GM21381 (cell line): ENCODE measurements at regions not wholly inside any gene's neighbourhood (a gene's known extent, or its start where the extent isn't known, plus 50 kb on each side); places are given as distances from the start of the nearest gene placed in this dataset.
"Not testable (repeated sequence)": the region's sequence is repeated elsewhere in the genome, so short reads cannot be mapped to it uniquely, and the experiment has no call there.

Source experiments
- ATAC-seq: cut with Tn5 transposase; IDR thresholded peaks from one replicate; pipeline ENCODE4 v1.9.1; 2021; ENCODE audit warnings: mild to moderate bottlenecking, moderate library complexity; ENCODE audit not compliant: unreplicated experiment

DNA sequence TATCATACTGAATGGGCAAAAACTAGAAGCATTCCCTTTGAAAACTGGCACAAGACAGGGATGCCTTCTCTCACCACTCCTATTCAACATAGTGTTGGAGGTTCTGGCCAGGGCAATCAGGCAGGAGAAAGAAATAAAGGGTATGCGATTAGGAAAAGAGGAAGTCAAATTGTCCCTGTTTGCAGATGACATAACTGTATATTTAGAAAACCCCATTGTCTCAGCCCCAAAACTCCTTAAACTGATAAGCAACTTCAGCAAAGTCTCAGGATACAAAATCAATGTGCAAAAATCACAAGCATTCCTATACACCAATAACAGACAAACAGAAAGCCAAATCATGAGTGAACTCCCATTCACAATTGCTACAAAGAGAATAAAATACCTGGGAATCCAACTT is 52.5 kb upstream of the CCDC71L start:
- not testable (repeated sequence) for ATAC-seq

DNA sequence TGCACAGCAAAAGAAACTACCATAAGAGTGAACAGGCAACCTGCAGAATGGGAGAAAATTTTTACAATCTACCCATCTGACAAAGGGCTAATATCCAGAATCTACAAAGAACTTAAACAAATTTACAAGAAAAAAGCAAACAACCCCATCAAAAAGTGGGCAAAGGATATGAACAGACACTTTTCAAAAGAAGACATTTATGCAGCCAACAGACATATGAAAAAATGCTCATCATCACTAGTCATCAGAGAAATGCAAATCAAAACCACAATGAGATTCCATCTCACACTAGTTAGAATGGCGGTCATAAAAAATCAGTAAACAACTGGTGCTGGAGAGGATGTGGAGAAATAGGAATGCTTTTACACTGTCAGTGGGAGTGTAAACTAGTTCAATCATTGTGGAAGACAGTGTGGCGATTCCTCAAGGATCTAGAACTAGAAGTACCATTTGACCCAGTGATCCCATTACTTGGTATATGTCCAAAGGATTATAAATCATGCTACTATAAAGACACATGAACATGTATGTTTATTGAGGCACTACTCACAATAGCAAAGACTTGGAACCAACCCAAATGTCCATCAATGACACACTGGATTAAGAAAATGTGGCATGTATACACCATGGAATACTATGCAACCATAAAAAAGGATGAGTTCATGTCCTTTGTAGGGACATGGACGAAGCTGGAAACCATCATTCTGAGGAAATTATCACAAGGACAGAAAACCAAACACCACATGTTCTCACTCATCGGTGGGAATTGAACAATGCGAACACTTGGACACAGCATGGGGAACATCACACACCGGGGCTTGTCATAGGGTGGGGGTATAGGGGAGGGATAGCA is 53.9 kb upstream of the CCDC71L start:
- not testable (repeated sequence) for ATAC-seq

DNA sequence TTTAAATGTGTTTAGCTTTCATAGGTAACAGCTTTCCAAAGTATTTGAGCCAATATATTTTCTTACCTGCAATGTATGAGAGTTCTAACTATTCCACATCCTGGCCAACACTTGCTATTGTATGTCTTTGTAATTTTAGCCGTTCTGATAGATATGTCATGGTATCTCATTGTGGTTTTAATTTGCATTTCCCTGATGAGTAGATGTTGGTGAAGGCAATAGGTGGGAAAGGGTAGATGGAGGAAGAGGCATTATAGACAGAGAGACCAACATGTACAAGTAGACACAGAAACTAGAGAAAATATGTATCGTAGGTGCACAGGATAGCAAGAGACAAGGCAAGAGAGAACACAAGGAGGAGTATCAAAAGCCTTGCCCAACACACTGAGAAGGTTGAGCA is 54.8 kb upstream of the CCDC71L start:
- no peak for ATAC-seq

DNA sequence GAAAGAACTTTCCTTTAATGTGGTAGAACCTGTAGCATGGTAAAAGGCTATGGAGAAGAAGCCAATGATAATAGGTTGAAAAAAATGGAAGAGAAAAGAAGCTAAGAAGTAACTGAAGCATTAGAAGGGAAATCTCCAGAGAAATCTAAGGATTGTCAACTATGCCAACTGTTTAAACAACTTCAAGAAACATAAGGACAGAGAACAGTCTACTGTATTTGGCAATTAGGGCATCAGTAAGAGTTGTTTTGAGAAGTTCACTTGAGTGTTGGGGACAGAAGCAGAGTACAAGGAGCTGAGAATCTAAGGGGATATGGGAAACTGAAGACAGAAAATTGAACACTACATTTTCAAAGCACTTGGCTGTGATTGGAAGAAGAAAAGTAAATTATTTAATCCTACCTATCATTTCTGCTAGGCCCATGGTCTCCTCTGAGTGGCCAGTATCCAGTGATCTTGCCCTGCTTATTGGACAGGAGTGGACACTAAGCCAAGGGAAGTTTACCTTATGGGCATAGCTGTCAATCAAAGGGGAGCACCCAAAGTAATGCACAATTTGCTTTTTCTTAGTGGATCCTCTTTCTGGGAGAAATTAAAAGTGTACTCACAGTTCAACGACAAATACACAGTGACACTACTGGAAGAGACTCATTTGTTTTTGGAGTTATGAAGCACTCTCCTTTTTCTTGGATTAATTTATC is 56.4 kb upstream of the CCDC71L start:
- no peak for ATAC-seq

DNA sequence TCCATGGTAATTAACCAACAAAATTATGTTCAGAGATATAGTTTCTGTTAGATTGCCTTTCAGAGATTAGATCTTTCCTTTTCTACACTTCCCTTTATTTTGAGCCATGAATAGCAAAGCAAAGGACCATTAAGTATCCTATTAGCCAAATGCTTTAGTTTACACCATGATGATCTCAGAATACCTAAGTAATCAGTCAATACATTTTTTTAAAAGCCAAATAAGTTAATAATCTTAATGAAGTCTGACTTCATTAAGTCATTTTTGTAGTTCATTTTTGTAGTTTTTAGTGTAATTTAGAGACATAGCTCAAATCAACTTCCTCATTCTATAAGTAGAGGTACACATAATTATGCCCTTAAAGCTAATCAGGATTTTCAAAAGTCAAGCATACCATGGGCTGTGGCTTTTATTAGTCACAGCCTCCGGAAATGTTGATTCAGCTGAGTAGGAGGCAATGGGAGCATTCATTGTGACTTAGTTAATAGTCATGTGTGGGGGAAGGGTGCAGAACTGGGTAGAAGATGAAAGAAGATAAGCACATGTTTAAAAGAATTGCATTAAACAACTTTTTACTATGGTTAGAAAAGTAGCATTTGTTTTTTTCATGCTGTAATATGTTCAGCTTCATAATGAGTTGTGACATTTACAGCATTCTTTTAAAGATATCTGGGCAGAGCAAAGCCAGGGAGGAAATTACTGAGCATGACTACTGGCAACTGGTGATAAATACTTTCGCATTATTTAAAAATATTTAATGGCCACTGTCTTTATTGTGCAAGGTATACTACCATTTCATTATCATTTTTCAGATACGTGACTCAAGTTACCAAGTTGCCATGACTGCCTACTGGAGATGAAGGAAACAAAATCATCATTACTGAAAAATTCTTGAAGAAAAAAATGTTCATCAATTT is 57.3 kb upstream of the CCDC71L start:
- ATAC-seq: peak; percentile 69

DNA sequence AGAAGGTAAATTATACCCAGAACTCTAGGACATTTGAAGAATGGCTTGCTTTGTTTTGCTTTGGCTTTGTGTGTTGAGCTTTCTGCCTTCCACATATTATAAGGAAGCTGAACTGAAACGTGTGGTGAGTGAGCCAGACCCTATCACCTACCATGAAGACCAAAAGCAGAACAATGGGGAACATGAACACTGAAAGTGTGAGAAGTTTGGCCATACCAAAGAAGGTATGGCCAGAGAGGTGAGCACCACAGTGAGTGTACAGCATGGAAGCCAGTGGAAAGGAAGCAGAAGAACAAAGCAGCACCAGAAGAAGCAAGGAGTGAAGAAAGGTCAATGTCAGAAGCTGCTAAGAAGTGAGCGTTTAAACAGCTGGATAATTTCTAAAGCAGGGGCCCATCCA is 59.7 kb upstream of the CCDC71L start:
- ATAC-seq: peak; percentile 63

DNA sequence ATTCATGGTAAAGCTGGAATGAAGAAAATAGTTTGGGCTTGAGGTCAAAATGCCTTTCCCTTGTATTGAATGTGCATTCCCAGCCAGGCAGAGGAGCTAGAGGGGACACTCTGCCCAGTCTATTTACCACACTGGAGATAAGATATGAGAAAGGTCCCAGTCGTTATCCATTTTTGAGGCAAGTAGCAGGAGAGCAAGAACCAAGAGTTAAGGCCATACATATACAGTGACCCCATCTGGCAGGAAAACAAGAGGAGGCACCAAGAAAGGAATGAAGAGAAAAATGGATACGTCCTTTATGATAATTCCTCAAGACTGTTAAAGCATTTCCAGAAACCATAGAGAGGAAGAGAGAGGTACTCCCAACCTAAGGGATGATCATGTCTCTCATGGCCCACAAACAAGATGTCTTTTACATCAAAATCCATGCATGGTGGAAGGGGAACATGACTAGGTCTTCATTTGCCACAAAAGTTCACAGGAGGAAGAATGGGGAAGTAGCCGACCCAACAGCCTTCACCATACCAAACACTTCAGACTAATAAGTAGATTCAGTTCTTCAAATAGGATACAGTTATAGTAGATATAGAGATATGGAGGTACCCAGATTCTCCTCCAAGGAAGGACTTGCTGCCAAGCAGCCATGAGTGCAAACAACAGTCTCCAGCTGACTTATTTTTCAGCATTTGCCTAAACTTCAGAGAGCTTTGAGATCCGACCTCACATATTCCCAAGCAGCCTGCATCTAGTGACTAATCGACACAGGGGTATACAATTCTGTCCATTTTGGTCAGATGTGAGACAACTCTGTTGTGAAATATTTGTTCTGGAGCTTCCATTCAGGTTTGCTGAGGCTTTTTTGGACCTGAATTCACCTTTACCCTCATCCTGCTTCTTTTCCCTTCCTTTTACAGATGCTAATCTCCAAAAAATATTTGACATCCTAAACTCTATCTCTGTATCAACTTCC is 61.1 kb upstream of the CCDC71L start:
- ATAC-seq: no peak

DNA sequence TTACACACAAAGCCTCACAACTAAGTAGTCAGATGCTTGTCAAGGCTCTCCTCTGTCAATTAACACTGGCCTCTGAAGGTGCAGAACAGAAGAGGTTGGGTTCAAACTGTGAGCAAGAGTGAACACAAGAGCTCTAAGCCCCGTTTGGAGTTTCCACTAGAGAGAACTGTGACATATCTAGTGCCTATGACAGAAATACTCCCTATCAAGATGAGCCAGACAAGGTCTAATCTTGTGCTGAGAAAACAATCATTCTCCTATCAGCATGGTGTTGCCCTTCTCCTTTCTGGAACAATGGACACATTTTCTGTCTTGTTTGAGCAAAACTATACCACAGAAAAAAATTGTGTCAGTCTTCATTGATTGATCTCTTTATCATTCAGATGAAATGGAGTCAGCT is 62.4 kb upstream of the CCDC71L start:
- no peak for ATAC-seq

DNA sequence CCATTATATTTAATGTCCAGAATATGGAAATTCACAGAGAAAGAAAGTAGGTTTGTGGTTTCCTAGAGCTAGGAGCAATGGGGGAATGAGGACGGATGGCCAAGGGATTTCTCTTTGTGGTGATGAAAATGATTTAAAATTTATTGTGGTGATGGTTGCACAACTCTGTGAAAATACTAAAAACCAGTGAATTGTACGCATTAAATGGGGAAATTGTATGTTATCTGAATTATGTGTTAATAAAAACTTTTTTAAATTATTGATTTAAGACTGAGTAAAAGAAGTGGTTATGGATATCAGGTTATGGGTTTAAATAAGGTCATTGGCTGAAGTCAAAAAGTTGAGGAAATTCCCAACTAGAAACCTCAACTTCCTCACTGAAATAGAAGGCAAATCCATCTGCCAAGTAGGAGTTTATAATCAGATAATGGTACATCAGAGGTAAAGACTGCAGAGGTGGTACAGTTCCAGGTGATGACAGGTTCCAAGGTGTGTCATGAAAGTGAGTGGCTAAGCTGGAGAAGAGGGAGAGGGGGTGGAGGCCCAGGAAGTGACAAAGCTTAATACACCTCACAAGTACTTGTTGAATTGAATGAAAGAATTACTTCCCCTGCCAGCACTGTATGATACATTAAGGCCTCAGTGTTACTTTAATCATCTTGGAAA is 68.9 kb upstream of the CCDC71L start:
- ATAC-seq: no peak

DNA sequence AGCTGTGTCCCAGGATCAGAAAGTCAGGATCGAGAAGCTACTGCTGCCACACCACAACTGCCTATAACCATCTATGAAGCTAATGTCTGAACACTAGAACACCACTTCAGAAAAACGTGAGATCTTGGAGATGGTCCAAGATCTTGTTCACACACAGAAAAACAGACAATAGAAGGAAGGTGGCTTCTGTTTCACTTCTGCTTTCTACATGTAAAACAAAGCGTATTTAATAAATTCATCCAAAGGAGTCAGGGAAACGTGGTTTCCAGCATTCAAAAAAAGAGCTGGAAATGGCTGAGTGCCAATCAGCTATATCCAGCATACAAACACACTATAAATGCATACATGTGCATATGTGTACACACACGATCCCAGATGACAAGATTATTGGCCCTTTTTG is 70.2 kb upstream of the CCDC71L start:
- peak; percentile 91 for ATAC-seq

DNA sequence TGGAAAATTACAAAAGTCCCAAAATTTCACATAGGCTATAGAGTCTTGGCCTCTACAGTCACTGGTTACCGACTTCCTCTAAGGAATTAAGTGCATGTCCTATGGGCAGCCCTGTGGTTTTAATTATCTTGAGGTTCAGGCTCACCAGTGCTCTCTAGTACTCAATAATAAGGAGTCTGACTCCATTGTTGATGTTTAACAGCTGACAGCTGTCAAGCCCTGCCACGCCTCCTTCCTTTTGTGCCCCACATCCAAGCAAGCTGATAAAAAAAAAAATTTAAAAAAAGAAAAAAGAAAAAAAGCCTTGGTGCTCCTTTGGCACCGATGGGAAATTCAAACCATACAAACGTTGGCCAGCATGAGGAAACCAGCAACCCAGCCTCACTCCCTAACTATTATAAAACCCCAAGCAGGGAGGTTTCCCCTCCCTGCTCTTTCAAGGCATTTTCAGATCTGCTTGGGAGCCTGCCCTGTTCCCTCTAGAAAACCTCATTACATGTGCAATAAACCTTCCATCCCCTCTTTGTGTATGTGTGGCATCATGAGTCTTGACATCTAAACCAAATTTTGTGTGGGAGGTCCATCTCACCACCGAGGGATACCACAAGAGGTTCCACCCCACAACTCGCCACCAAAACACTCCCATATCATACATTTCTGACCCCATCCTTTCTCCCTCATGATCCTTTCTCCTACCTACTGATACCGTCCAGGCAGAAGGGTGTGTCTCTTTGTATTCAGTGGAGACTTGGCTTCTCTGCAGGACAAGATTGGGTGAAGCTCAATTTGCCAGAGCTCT is 70.9 kb upstream of the CCDC71L start:
- ATAC-seq: no peak

DNA sequence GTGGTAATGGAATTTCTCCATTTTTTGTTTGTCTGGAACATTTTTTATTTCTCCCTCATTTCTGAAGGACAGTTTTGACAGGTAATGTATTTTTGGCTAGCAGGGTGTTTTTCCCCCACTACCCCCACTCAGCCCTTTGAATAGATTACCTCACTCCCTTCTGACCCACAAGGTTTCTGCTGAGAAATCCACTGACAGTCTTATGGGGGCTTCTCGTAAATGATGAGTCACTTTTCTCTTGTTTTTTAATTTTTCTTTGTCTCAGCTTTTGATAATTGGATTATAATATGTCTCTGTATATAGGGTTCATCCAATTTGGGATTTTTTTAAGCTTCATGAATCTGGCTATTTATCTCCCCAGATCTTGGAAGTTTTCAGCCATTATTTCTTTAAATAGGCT is 74.7 kb upstream of the CCDC71L start:
- ATAC-seq: no peak

DNA sequence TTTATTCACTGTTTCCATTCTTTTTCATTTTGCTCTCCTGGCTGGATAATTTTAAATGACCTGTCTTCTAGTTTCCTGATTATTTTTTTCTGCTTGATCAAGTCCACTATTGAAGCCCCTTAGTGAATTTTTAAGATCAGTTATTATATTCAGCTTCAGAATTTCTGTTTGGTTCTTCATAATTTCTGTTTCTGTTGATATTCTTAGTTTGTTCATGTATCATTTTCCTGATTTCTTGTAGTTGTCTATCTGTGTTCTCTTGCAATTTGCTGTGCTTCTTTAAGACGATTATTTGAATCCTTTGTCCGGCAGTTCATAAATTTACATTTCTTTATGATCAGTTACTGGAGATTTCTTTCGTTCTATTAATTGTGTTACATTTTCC is 75.2 kb upstream of the CCDC71L start:
- no peak for ATAC-seq

DNA sequence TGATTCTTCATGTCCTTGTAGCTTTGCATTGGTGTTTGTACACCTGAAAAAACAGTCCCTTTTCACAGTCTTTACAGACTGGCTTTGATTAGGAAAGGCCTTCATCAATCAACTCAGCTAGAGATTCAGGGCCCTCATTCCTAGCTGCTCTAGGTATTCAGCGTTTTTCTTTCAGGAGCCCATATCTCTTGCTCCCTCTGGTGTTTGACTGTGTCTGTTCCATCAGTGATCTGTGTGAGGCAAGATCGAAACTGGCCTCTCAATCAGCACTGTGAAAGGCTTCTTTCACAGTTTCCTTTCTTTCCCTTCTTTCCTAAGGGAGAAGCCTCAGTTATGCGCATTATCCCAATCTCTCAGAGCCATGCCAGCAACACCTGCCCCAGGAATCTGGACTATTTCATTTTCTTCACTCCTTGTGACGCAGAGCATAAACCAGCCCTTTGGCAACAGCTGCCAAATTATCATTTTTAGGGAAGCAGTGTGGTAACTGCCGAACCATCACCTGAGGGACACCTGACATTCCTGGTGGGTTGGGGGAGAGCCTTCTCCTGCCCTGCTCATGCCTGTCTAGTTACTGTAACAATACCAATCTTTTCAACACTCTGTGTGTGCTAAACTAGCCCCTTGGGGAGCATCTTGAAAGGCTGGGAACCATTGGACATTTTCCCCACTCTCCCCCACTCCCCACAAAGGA is 75.7 kb upstream of the CCDC71L start:
- ATAC-seq: peak; percentile 79

DNA sequence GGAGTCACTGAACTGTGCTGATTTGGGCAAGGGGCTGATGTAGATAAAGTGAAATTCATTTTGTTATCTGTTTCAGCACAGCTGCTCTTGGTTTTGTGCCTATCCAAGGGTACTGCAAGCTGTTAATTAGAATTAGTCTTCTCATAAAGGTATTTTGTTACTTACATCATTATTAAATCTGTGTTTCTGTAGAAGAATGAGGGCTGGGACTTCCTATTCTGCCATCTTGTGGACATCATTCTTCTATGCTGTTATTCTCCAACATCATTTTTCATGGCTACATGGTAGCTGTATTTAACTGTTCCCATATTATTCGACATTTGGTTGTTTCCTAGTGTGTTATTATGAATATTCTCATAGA is 76.2 kb upstream of the CCDC71L start:
- no peak for ATAC-seq

DNA sequence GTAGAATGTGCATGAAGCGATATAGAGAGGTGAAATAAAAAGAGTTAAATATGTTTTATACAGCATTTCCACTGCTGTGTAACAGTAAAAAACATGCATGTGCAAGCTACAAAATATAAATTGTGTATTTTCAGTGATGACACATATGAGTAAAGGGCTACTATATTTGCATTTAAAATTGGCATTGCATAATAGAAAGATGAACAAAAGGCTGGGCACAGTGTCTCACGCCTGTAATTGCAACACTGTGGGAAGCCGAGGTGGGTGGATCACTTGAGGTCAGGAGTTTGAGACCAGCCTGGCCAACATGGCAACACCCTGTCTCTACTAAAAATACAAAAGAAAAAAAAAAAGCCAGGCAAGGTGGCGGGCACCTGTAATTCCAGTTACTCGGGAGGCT is 79.8 kb upstream of the CCDC71L start:
- ATAC-seq: no peak

DNA sequence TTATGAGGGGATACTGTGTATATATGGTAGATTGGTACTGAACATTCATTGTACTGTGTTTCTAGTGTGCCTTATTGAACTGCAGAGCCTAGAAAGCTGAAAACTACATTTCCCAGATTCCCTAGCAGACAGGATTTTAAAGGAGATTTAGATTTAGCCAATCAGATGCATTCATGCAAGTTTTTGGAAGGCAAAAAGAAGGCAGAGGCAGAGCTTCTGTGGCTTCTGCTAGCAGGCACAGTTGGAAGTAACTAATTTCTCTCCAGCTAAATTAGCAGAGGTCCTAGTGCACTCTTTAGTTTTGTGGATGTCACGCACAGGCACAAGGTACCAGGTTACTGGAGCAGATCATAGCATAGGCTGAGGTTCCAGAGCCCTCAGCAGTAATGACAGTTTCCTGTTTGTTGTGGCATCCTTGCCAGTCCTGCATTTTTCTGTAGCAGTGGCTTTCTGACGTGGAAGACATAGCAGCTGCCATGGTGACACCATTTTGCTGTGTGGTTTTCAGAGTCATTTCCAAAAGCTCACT is 83.7 kb upstream of the CCDC71L start:
- ATAC-seq: no peak

DNA sequence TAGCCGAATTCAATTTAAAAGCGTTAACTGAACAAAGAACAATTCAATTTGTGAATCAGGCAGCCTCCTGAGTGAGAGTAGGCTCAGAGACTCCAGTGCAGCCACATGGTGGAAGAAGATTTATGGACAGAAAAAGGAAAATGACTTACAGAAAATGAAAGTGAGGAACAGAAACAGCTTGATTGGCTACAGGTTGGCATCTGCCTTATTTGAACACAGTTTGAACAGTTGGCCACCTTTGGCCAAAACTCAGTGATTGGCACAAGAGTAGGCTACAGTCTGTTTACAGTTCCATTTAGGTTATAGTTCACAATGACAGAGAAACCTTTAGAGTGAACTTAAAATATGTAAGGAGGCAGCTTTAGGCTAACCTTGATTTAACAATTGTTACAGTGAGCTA is 86.3 kb upstream of the CCDC71L start:
- not testable (repeated sequence) for ATAC-seq
